HS-27A (cell line): ENCODE measurements at regions not wholly inside any gene's neighbourhood (a gene's known extent, or its start where the extent isn't known, plus 50 kb on each side); places are given as distances from the start of the nearest gene placed in this dataset.
A peak's percentile ranks its signal among the peaks of the same experiment; 100 is the strongest.
"Not testable (repeated sequence)": the region's sequence is repeated elsewhere in the genome, so short reads cannot be mapped to it uniquely, and the experiment has no call there.

Experiments
- DNase-seq: peaks from one replicate; pipeline ENCODE4 v3.0.0-alpha.2; 2012; ENCODE audit warnings: low read depth, missing footprints

DNA sequence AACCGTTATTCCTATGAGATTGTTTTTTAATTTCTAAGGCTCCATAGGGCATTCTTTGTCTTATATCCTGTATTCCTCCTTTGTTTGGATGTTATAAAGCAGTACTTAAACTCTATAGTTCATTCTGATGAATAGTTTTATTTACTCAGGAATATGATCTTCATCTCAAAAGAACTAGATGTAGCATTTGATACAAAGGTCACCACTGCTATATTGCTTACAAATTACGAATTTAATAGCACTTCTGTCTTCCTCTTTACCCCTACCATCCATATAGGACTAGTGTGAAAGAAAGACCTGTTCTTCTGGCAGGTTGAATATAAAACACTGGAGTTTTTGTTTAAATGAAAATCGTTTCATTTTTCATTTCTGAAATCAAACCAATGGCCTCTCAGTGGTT is 468.1 kb upstream of the CXADR start:
- DNase-seq: no peak

DNA sequence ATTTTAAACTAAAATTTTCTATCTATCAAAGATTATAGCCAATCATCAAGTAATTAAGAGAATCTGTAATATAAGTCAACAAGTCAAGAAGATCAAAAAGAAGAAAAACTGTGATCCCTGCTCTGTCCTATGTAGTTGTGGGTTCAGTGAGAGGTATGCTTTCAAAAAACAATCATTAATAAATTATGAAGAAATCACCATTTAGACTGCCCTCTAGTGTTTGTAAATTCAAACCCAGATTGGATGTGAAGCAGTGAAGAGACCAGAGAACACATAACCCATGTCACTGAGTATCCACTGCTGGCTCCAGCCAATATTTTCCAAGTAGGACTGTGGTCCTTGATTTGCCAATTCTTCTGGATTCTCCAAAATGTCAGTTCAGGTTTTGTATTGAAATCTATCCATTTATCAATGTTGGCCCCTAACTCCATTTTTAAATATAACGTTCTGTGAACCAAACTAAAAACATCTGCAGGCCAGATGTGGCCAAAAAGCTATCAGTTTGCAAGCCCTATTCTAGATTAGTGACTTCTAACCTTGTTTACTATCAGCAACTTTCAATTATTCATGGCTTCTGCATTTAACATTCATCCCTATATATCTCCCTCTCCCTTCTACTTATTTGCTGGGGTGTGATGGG is 467.5 kb upstream of the CXADR start:
- peak; percentile 8 for DNase-seq

DNA sequence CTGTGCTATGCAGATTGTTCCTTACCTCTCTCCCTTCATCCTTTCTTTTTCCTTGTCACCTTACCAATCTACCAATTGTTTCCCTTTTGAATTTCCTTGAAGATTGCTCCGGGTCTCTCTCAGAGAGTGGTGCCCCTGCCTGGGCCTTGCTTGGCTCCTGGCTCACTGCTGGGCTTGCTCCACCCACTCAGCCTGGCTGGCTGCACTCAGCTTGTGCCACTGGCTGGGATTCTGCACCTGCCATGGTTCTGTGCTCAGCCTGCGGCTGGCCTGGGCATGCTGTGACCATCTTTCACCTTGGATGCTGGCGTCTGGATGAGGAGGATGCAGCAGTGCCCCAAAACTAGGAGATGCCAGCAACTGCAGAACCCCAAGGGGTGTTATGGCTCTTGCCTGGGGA is 463.9 kb upstream of the CXADR start:
- no peak for DNase-seq

DNA sequence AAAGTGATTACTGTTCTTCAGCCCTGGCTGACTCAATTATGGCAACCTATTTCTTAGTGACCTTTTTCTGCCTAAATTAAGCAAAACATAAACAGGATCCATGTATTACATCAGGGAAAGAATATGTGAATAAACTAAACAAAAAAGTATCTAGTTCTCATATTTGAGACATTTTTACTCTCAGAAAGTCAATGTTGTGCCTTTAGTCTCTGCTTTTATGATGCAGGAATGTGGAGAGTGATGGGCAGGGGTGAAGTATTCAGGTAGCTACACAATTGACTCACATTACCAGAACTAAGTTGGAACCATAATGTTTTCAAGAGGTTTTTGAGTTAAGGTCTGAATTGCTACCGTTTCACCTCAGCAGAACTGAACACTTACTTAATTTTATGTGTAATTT is 462.7 kb upstream of the CXADR start:
- DNase-seq: no peak

DNA sequence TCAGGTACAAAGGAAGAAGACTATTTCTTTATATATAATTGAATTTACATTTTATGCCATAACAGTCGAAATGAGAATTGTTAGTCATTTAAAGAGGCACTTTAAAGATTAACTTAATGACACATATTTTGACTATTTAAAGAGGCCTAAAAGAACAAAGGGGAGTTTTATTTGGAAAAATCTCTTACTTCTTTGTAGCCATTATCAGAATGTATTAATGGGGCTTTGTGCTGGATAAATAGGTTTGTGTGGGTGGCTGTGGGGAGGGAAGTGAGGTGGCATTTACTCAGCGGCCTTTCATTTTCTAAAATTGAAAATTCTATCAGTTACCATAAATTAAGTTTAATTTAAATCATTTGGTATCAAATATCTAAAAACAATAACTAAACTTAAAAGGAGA is 462.2 kb upstream of the CXADR start:
- no peak for DNase-seq

DNA sequence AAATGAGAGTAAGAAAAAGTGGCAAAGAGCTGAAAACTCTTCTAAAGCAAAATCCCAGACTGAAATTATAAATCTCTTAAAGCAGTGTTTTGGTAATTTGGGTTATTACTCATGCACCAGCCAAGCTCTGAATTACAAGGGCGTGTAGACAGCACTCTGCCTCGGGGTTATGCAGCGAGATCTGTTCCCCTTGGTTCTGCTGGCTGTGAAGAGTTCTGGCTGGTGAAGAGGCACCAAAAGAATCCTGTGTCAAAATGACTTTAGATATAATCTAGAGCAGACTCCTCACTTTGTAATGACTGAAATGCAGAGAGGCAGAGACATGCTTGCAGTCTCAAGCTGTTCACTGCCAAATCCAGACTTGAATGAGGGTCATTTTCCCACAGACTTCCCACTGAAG is 461.8 kb upstream of the CXADR start:
- no peak for DNase-seq

DNA sequence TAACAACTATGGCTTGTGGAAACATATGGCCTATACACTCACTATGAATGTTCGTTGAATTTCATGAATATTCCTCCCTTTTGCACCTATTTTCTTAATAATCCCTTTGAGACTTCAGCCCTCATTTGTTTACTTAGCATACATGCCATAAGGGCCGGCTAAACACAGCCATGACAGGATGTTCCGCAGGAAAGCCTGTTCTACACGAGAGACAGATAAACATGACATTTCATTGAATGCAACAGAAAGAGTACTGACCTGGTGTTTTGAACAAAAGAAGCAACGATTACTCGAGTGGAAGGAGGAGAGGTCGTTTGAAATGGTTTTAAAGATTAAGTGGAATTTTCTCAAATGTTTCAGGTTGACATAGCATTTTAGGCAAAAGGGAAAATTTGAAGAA is 459.5 kb upstream of the CXADR start:
- no peak for DNase-seq

DNA sequence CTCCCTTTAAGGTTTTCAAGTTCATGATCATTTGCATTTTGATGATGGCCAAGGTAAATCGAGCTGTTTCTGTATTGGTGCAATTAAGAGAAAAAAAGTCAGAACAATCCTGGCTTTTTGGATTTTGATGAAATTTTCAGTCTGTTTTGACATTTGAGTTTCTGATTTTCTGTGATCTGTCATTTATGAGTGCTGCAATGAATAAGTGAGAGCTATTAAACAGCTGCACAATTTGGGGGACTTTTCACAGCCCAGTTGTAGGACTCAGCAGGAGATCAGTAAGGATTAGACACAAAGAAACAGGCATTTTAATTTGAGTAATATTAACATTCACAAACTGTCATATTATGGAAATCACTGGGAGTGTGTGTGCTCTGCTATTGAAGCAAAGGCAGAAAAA is 452.9 kb upstream of the CXADR start:
- no peak for DNase-seq

DNA sequence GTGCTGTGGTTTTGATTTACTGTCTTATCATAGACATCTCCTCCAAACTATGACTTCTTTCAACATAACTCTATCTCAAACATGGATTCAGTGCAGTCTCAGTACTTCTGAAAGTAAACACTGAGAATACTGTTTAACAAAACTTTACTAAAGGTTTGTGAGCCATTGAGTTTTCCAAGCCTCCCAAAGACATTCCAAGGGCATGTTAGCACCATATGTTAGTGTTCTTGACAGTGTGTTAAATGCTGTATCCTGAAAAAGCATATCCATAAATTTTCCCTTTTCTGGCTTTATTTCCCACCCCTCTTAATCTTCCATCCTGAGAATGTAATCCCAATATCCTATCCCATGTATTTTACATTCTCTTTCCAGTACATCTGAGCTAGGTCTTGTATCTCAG is 446.8 kb upstream of the CXADR start:
- DNase-seq: no peak

DNA sequence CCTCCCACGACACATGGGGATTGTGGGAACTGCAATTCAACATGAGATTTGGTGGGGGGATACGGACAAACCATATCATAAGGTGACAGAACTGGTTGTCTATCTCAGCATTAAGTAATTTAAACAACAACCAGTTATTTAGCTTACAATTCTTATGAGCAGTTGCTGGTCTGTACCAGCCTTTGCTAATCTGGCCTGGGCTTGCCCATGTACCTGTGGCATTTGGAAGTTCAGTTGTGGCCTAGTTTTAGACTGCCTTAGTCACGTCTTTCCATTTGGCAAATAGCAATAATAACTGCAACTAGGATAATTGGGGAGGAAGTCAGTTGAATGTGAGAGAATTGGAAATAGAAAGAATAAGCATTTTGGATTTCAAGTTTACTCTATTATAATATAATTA is 441.8 kb upstream of the CXADR start:
- no peak for DNase-seq

DNA sequence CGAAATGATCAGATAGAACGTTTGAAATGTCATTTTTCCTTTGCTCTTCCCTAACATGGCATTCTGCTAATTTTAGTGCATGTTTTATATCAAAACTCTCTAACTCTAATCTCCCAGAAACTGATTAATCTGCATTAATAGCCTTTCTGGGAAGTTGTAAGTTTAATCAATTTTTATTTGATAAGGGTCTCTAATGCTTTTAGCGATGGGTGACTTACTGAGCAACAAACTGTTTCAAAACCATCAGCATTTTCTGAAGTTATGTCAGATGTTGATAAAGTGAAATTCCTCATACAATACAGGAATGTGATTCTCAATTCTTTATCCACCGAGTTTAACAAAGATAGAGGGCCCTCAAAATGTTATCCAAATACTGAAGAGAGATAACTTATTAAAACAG is 431.6 kb upstream of the CXADR start:
- no peak for DNase-seq

DNA sequence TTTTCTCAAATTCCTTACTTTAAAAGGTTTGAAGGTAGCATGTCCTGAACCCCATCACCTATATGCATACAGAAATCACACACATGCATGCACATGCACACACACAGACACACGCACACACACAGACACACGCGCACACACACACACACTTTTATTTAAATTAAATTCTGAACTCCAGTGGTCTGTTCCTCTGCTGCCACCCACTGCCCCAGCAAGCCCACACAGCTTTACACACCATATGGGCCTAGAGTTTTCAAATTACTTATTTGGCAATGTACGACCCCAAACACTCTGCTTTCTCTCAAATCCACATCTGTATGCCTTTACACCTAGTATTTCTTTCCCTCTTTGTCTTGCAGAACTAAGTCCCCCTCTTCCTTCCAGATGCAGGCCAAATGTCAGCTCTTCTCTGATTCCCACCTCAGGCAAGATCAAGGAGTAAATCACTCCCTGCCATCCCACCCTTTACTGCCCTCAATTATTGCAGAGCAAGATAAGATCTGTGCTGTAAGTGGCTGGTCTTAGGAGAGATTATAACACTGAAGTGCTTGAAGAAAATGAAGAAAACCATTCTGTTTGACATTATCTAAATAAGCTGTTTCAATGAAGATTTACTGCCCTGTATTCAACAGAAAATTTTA is 429.9 kb upstream of the CXADR start:
- no peak for DNase-seq

DNA sequence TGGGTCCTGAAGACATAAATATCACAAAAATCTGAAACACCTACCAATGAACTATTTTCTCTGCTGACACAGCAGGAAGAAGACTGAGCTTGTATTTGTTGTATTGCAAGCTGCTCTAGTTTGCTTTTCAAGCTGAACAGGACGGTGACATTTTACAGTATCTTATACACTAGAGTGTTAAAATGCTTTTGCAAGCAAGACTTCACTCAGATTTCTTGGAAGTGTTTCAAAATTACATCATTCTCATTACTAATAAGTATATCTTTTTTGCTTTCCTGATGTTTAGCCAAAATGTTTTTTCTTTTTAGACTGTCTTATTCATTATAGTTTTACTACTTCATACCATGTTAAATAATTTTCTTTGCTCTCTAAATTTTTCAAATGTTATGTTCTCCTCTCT is 427.1 kb upstream of the CXADR start:
- DNase-seq: no peak

DNA sequence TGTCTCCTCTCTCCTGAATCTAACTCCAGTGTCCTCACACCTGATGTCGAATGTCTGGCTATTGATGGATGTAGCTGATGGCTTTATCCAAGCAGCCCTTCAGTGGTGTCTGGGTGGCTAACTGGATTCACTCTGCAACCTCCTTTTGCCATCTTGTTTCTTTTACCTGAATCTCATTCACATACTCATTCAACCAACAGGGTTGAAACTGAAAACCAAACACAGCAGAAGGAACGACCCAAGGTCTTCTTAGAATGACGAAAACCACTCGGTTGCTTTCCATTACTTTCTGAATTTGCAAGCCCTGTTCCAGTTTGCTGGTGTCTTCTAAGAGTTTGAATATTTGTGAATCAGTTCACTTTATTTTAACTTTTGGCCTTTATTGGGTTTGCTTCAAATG is 424.3 kb upstream of the CXADR start:
- no peak for DNase-seq

DNA sequence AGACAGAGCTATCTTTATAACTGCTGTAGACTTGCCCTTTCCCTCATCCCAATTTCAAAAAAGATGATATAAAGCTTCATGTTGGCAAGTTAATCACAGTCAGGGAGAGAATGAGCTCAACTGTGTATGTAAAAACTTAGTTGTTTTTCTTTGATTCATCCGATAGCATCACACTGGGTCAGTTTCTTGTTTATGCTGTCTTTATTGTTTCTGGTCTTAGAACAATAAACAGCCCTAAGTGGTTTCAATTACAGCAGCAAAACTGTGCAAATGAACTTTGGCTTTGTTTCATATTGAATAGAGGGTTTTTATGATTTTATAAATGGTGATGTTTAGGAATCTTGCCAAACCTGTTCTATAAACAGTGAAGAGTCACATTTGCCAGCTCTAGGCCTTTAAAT is 423.8 kb upstream of the CXADR start:
- DNase-seq: no peak

DNA sequence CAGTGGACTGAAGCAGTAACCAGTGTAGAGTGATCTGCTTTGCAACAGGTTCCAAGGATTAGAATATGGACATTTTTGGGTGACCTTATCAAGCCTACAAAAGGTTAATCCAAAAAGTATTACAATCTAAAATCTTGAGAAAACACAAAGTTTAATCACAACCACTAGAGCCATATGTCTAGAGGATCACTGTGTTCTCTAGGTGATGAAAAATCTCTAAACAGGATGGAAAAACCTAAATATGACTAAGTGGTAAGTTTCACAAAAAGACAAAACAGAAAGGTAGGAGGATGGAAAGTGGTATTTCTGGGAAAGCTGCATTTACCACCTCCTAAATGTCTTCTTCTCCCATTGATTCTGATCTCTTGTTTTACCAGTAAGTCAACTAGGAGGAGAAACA is 411.1 kb upstream of the CXADR start:
- DNase-seq: no peak

DNA sequence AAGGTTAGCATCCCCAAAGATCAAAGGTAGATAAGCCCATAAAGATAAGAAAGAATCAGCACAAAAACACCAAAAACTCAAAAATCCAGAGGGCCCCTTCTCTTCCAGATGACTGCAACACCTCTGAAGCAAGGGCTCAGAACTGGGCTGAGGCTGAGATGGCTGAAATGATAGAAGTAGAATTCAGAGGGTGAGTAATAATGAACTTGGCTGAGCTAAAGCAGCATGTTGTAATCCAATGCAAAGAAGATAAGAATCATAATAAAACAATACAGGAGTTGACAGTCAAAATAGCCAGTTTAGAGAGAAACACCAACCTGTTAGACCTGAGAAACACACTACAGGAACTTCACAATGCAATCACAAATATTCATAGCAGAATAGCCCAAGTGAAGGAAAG is 406.9 kb upstream of the CXADR start:
- DNase-seq: no peak

DNA sequence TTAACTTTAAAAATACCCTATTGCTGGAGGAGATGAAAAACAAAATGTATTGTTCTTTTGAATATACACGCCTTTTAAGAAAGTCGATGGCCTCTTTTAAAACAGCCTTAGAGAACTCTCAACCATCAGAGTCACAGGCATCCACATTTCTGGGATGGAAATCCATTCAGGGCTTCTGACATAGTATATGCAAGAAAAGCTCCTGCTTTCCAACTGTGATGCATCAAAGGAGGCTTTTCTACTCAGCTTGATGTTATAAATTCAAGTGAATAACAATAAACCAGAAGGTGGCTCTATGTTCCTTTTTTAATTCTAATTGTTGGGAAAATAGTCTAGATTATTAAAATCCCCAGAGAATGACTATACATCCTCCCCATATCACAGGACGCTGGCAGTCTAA is 398.8 kb upstream of the CXADR start:
- DNase-seq: no peak

DNA sequence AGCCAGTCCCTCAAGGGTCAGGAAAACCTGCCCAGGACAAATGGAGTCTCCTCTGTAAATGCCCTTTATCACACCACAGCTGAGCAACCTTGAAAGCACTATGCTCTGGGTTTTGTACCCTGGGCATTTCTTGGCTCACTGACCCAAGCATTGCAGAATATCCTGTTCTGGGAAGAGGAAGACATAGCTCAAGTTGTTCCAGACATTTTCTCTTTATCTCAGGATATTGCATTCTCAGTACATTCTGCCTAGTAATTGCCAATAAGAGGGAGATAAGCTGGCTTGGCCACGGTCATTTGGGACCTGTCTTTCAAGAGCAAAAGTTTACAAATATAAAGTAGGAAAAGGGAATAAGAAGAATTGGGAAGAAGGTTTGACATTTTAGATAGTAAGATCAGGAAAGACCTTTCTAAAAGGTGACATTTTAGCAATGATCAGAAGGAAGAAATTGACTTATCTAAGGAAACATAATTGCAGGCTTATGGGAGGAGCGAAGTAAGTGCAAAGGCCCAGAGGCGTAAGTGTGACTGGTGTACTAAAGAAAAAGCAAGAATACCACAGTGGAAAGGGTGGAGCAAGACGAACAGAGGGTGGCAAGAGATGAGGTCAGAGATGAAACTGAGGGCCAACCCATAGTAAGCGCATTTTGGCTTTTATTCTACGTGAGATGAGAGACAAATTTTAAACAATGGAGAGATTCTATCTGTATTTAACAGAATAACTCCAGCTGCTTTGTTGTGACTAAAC is 394.0 kb upstream of the CXADR start:
- no peak for DNase-seq

DNA sequence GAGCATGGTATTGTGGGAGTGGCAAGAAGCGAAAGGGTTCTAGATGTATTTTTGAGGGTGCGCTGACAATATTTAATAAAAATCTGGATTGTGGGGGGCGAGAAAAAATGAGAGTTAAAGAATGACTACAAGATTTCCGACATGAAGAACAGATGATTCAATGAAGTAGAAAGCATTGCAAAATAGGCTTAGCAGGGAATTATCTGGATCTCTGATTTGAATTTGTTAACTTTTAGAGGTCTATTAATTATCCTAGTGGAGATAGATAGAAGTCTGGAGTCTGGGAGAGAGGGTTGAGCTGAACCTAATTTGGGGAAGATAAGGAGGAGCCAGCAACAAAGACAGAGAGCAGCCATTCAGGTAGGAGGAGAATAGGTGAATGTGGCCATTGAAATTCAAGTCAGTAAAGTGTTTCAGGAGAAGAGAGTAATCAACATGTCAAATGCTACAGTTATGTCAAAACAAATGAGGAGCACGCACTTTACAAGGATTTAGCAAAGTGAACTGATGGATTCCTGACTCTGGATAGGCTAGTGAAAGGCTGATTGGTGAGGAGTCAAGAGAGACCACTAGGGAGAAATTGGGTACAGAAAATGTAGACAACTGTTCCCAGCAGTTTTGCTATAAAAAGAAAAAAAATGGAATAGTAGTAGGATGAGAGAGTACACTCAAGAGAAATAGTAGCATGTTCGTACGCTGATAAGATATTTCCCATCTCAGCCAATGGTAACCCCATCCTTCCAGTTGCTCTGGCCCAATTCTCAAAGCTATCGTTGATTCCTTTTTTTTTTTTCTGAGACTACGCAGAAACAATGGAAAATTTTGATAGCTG is 393.2 kb upstream of the CXADR start:
- DNase-seq: no peak

DNA sequence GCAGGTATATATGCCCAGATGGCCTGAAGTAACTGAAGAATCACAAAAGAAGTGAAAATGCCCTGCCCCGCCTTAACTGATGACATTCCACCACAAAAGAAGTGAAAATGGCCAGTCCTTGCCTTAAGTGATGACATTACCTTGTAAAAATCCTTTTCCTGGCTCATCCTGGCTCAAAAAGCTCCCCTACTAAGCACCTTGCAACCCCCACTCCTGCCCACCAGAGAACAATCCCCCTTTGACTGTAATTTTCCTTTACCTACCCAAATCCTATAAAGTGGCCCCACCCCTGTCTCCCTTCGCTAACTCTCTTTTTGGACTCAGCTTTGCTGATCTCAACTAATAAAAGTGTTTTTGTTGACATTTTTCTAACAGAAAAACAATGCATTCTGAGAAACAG is 385.4 kb upstream of the CXADR start:
- DNase-seq: not testable (repeated sequence)

DNA sequence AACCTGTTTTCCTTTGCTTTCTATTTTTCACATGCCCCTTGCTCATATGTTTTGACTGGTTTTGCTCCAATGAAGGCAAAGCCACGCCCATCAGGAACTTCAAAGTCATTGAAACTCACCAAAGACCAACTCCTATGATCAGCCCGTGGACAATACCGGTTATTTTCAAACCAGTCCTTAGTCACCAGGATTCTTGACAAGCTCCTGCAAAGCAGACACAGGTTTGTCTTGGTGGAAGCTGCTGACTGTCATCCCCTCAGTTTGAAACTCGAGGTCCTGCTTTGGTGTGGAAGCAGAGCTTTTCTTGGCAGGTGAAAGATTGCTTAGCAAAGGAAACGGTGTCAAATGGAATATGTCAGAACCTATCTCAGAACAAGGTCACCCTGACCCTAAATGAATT is 384.7 kb upstream of the CXADR start:
- no peak for DNase-seq

DNA sequence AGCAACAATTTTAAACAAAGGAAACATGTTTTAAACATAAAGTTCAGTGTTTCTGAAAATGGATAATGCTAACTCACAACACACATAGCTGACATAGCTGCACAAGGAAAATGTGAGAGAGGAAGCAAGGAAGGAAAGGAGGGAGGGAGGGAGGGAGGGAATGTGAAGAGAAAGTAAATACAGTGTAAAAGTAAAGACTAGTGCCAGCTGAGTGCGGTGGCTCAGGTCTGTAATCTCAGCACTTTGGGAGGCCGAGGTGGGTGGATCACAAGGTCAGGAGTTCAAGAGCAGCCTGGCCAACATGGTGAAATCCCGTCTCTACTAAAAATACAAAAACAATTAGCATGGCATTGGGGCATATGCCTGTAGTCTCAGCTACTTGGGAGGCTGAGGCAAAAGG is 373.7 kb upstream of the CXADR start:
- DNase-seq: not testable (repeated sequence)
